Right lobe of liver (tissue), 4 donors: ENCODE measurements at regions not wholly inside any gene's neighbourhood (a gene's known extent, or its start where the extent isn't known, plus 50 kb on each side); places are given as distances from the start of the nearest gene placed in this dataset.
"Not testable (repeated sequence)": the region's sequence is repeated elsewhere in the genome, so short reads cannot be mapped to it uniquely, and the experiment has no call there.

Experiments used
- POLR2A ChIP-seq: fragments of 450-650 bp; IDR thresholded peaks from one replicate; pipeline ENCODE4 v1.6.1; 2017; ENCODE audit warnings: antibody characterized with exemption, mild to moderate bottlenecking
- TF ChIP-seq, protein P1 (sequence below), 4 donors: fragments of 200-600 bp in 3 of 4; fragments of 450-650 bp in 1 of 4; IDR thresholded peaks; one replicate each; pipeline versions ENCODE4 v1.5.1 to v1.8.0; 2016 to 2022; ENCODE audit warnings: antibody characterized with exemption in 4 of 4, mild to moderate bottlenecking in 2 of 4
- donor health status: DM: no; HTN: no; CAD: no.
- donor health status: DM: no; HTN: no; CAD: no.
- donor health status: DM: no; HTN: yes; CAD: no.

DNA sequence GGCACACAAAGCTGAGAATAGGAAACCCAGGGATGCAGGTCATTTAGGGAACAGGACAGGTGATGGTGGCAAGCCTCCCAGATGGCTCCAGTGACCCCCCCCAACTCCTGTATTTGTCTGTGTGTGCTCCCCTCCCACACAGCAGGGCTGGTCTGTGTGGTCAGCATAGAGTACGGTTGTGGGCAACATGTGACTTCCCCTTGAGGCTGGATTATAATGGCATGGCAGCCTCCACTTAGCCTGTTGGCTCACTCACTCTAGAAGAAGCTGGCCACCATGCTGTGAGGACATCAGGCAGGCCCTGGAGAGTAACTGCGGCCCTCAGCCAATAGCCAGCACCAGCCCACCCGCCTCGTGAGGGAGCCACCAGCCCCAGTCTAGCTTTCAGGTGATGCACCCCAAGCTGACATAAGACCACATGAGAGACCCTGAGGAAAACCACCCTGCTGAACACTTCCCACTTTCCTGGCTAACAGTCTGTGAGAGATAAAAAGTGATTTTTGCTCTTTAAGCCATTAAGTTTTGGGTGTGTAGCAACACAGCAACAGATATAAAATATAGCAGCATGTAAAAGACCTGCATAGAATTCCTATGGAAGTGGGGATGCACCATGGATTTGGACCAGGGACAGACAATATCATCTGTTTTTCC lies 151.3 kb downstream of the LAT start:
- TF ChIP-seq, protein P1, sequence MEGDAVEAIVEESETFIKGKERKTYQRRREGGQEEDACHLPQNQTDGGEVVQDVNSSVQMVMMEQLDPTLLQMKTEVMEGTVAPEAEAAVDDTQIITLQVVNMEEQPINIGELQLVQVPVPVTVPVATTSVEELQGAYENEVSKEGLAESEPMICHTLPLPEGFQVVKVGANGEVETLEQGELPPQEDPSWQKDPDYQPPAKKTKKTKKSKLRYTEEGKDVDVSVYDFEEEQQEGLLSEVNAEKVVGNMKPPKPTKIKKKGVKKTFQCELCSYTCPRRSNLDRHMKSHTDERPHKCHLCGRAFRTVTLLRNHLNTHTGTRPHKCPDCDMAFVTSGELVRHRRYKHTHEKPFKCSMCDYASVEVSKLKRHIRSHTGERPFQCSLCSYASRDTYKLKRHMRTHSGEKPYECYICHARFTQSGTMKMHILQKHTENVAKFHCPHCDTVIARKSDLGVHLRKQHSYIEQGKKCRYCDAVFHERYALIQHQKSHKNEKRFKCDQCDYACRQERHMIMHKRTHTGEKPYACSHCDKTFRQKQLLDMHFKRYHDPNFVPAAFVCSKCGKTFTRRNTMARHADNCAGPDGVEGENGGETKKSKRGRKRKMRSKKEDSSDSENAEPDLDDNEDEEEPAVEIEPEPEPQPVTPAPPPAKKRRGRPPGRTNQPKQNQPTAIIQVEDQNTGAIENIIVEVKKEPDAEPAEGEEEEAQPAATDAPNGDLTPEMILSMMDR (IDR thresholded peaks at IDR 0.05) = not testable (repeated sequence)
- not testable (repeated sequence) for TF ChIP-seq POLR2A
